ENCODE measurements at regions not wholly inside any gene's neighbourhood (a gene's known extent, or its start where the extent isn't known, plus 50 kb on each side); places are given as distances from the start of the nearest gene placed in this dataset.

- TF ChIP-seq CTCF (IDR thresholded peaks at IDR 0.05 in 2 of 3, conservative IDR thresholded peaks at IDR 0.05 in 1 of 3; ENCODE audit: control insufficient read depth in 2 of 3, extremely low read depth in 1 of 3, insufficient read depth in 1 of 3, low read depth in 3 of 3, low read length in 3 of 3): no peak
- TF ChIP-seq KAT2A (conservative IDR thresholded peaks at IDR 0.05; ENCODE audit: control insufficient read depth, low read depth, low read length): no peak
- TF ChIP-seq ZNF592 (IDR thresholded peaks at IDR 0.05): no peak
- TF ChIP-seq MXI1 (IDR thresholded peaks at IDR 0.05; ENCODE audit: low read depth, low read length): no peak
- no peak for TF ChIP-seq HSF1 (IDR thresholded peaks at IDR 0.05; ENCODE audit: low read depth, low read length)
Observed at GRCh38 chr19:28913626-28914025, 299.3 kb downstream of the UQCRFS1 start (continued).
